ENCODE measurements at regions not wholly inside any gene's neighbourhood (a gene's known extent, or its start where the extent isn't known, plus 50 kb on each side); places are given as distances from the start of the nearest gene placed in this dataset.

GRCh38 chr10:76679030-76679429 lies 958.6 kb downstream of the KCNMA1 start:
- no peak for TF ChIP-seq CTCF (conservative IDR thresholded peaks at IDR 0.05; ENCODE audit: low read length)
- TF ChIP-seq EZH2phosphoT487 (IDR thresholded peaks at IDR 0.05; ENCODE audit: borderline replicate concordance) = no peak

Data from Loucy (cell line).